ENCODE measurements at regions not wholly inside any gene's neighbourhood (a gene's known extent, or its start where the extent isn't known, plus 50 kb on each side); places are given as distances from the start of the nearest gene placed in this dataset.

GRCh38 chr5:143571642-143572624 lies 168.4 kb upstream of the NR3C1 start:
- H3K9me3 Mint-ChIP-seq: no peaks in the 10 kb centered on the region
- H3K27me3 Mint-ChIP-seq (ENCODE audit: insufficient read depth): no peaks in the 10 kb centered on the region; the same call in 1 of the 2 replicates
- no peaks in the 10 kb centered on the region for H3K36me3 Mint-ChIP-seq (ENCODE audit: low read depth)
- no peak overlapping the region for H3K27ac Mint-ChIP-seq
- H3K4me3 Mint-ChIP-seq: no peak overlapping the region
- no peak for TF ChIP-seq CTCF (IDR thresholded peaks at IDR 0.05)
- no peak for DNase-seq
- peaks cover 32% of the 10 kb centered on the region for H3K4me1 Mint-ChIP-seq (ENCODE audit: low read depth)

- H3K36me3 Mint-ChIP-seq (ENCODE audit: low read depth): no peaks in the 10 kb centered on the region
- peaks cover 25% of the 10 kb centered on the region for H3K4me1 Mint-ChIP-seq (ENCODE audit: low read depth)
- H3K27ac Mint-ChIP-seq: no peak overlapping the region
- no peaks in the 10 kb centered on the region for H3K9me3 Mint-ChIP-seq
- H3K27me3 Mint-ChIP-seq (ENCODE audit: insufficient read depth): no peaks in the 10 kb centered on the region; the same call in 1 of the 2 replicates
- no peak for DNase-seq
- H3K4me3 Mint-ChIP-seq: no peak overlapping the region
- no peak for TF ChIP-seq CTCF (IDR thresholded peaks at IDR 0.05)
These were observed 167.5 kb upstream of the NR3C1 start for GRCh38 chr5:143570989-143571388.

GRCh38 chr5:143569722-143570567 lies 166.5 kb upstream of the NR3C1 start:
- Mint-ChIP-seq H3K4me1 (ENCODE audit: low read depth) (peaks cover 18% of the 10 kb centered on the region), H3K27me3 (ENCODE audit: insufficient read depth) (no peaks in the 10 kb centered on the region; the same call in 1 of the 2 replicates)

GRCh38 chr5:143569213-143569701 lies 165.8 kb upstream of the NR3C1 start:
- Mint-ChIP-seq H3K27ac (no peak overlapping the region), H3K36me3 (ENCODE audit: low read depth) (no peaks in the 10 kb centered on the region), H3K27me3 (ENCODE audit: insufficient read depth) (no peaks in the 10 kb centered on the region), H3K4me3 (no peak overlapping the region), H3K9me3 (no peaks in the 10 kb centered on the region), H3K4me1 (ENCODE audit: low read depth) (peaks cover 19% of the 10 kb centered on the region)
- TF ChIP-seq CTCF (IDR thresholded peaks at IDR 0.05): no peak
- no peak for DNase-seq

More at GRCh38 chr5:143569722-143570567, 166.5 kb upstream of the NR3C1 start:
- Mint-ChIP-seq H3K36me3 (ENCODE audit: low read depth) (no peaks in the 10 kb centered on the region), H3K9me3 (no peaks in the 10 kb centered on the region), H3K4me3 (no peak overlapping the region), H3K27ac (no peak overlapping the region)
- no peak for DNase-seq
- TF ChIP-seq CTCF (IDR thresholded peaks at IDR 0.05): no peak
